ACC112 (cell line): ENCODE measurements at regions not wholly inside any gene's neighbourhood (a gene's known extent, or its start where the extent isn't known, plus 50 kb on each side); places are given as distances from the start of the nearest gene placed in this dataset.

Source experiments
- H2AFZ ChIP-seq: fragments of 200-600 bp; sonication (generic); one replicate; pipeline ENCODE4 v1.6.0; 2017; ENCODE audit warnings: antibody characterized with exemption, low read length; ENCODE audit not compliant: unreplicated experiment
- H3K27ac ChIP-seq: fragments of 200-600 bp; sonication (generic); 2 replicates; pipeline ENCODE4 v1.5.1; 2014; ENCODE audit warnings: low read depth, mild to moderate bottlenecking, antibody characterized with exemption, low read length, moderate library complexity
- H3K27me3 ChIP-seq: fragments of 200-600 bp; sonication (generic); 2 replicates; pipeline ENCODE4 v1.6.1; 2014; ENCODE audit warnings: mild to moderate bottlenecking, antibody characterized with exemption, low read length, moderate library complexity, mixed read lengths; ENCODE audit not compliant: insufficient read depth
- H3K36me3 ChIP-seq: fragments of 200-600 bp; sonication (generic); 2 replicates; pipeline ENCODE4 v1.6.1; 2016; ENCODE audit warnings: mild to moderate bottlenecking, antibody characterized with exemption, low read length, moderate library complexity, mixed read lengths; ENCODE audit not compliant: insufficient read depth
- H3K4me1 ChIP-seq: fragments of 200-600 bp; sonication (generic); one replicate; pipeline ENCODE4 v1.6.1; 2016; ENCODE audit warnings: low read length, mixed read lengths; ENCODE audit not compliant: insufficient read depth, unreplicated experiment, control insufficient read depth
- H3K4me3 ChIP-seq: fragments of 200-600 bp; sonication (generic); 2 replicates; pipeline ENCODE4 v1.5.1; 2014; ENCODE audit warnings: mild to moderate bottlenecking, low read depth, low read length
- H3K79me2 ChIP-seq: fragments of 200-600 bp; sonication (generic); one replicate; pipeline ENCODE4 v1.6.0; 2016; ENCODE audit warnings: low read length; ENCODE audit not compliant: control insufficient read depth, unreplicated experiment, insufficient read depth

DNA sequence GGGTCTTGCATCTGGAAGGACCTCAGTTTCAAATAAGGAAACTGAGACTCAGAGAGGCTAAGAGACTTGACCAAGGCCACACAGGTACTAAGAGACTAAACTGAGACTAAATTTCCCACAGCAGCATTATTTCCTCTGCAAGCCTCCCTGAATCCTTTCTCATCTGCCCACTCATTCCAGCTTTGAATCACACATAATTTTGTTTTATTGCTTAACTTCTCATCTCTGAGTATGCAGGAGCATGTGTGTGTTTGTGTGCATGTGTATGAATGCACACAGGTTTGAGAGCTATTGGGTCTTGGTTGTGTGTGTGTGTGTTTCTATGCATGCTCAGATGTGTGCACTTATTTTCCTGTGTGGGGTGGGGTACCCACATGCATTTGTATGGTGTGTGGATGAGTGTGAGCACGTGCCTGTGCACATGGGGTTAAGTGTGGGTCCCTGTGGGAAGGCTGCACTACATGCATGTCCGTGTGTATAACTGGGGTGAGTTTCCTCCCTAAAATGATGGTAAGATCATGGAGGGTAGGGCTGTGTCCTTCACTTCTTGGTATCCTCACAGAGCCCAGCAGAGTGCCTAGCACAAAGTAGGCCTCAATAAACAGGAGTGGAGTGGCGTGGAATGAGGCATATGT lies 74.4 kb upstream of the ZC3H12A start:
- no peak overlapping the region for H2AFZ ChIP-seq
- H3K79me2 ChIP-seq, result no peaks in the 10 kb centered on the region
- no peak overlapping the region for H3K27ac ChIP-seq
- H3K27me3 ChIP-seq, result peaks cover 76% of the 10 kb centered on the region
- H3K36me3 ChIP-seq, result no peaks in the 10 kb centered on the region
- no peaks in the 10 kb centered on the region for H3K4me1 ChIP-seq
- H3K4me3 ChIP-seq, result no peak overlapping the region

DNA sequence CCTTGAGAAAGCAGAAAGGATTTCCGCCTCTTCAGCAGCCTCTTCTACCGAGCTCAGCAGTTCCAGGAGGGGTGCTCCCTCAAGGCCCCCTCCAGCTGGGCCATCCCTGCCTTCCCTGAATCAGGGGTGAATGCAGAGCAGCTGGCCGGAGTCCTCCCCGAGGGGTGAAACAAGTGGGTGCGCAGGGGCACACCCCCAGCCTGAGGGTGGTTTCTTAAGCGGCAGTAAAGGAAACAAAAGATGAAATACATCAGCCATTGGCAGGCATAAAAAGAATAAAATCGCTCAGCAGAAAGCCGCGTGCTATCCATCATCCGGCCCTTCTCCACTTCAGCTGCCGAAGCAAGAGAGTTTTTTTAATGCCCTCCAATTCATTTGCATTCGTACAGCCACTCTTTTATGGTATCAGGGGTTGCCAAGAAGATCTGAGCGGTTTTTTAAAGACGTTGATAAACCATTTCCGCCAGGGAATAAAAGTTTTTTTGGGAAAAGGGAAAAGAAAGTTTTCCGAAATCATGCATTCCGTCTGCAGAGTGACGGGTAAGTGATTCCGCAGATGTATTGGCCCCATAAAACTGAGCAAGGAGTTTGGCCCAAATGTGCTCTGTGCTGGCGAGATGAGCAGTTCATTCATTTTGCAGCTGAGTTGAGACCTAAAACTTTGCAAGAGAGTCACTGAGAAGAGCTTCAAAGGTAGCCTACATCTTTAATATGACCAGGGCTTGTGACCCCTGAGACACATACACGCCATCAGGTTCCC lies 73.7 kb upstream of the ZC3H12A start:
- H3K79me2 ChIP-seq, result no peaks in the 10 kb centered on the region
- H3K36me3 ChIP-seq, result no peaks in the 10 kb centered on the region
- no peak overlapping the region for H2AFZ ChIP-seq
- no peak overlapping the region for H3K27ac ChIP-seq
- no peak overlapping the region for H3K4me3 ChIP-seq
- no peaks in the 10 kb centered on the region for H3K4me1 ChIP-seq
- peaks cover 70% of the 10 kb centered on the region for H3K27me3 ChIP-seq

DNA sequence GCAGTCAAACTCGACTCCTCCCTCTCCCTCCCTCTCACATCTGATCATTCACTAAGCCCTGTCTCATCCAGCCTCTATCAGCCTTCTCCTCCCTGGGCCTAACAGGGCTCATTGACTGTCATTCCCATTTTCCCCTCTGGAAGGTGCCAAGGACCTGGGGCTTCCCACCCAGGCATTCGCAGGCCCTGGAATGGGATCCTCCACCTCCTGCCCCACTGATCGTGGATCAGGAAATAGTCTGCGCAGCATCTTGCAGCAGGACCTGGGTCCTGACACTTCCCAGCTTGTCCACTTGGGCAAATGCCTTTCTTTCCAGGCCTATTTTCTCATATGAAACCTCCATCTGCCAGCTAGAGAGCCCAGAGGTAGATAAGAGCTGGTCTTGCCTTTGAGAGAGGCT lies 71.2 kb upstream of the ZC3H12A start:
- H3K27me3 ChIP-seq, result peaks cover 53% of the 10 kb centered on the region

DNA sequence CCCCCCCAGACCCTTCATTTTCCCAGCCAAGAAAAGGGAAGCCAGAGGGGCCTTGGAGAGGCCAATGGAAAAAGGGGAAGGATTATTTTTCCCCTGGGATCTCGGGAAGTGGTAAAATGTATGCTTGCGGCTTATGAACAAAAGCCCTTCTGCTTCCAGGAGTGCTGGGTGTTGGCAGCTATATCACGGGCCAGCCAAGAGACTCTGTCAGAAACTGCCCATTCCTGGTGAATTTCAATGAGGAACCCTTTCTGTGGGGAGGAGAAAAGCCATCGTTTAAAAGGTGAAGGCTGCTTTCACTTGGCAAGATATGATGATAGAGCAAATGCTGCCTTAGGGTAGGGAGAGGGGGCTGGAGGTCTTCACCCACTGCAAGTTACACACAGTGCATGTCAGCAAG lies 69.7 kb upstream of the ZC3H12A start:
- no peaks in the 10 kb centered on the region for H3K36me3 ChIP-seq
- H3K79me2 ChIP-seq, result no peaks in the 10 kb centered on the region
- no peaks in the 10 kb centered on the region for H3K4me1 ChIP-seq
- H3K27ac ChIP-seq, result no peak overlapping the region
- peaks cover 48% of the 10 kb centered on the region for H3K27me3 ChIP-seq
- no peak overlapping the region for H2AFZ ChIP-seq
- H3K4me3 ChIP-seq, result no peak overlapping the region

More for the DNA sequence above, 71.2 kb upstream of the ZC3H12A start:
- no peaks in the 10 kb centered on the region for H3K79me2 ChIP-seq
- no peak overlapping the region for H3K27ac ChIP-seq
- H3K4me1 ChIP-seq, result no peaks in the 10 kb centered on the region
- no peak overlapping the region for H2AFZ ChIP-seq
- no peaks in the 10 kb centered on the region for H3K36me3 ChIP-seq
- H3K4me3 ChIP-seq, result no peak overlapping the region

DNA sequence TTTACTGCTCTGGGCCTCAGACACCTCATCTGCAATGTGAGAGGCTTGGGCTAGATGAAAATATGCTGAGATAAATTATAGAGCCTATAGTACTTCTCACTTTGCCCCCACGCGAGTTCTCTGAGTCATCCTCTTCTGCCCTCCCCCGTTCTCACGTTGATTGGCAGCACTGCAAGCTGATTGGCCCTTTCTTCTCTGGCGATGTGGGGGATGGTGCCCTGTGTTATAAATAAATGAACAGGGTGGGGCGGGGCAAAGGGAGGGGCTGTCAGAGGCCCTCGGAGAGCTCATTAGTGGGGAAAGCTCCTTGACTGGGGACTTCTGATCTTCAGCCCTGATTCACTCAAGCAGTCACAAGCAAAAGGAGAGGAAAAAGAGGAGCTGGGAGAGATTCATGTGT lies 64.3 kb upstream of the ZC3H12A start:
- Histone ChIP-seq H3K4me1 (no peaks in the 10 kb centered on the region), H3K27me3 (peaks cover 22% of the 10 kb centered on the region), H3K4me3 (no peak overlapping the region), H3K79me2 (no peaks in the 10 kb centered on the region), H3K36me3 (no peaks in the 10 kb centered on the region), H2AFZ (no peak overlapping the region), H3K27ac (no peak overlapping the region)

DNA sequence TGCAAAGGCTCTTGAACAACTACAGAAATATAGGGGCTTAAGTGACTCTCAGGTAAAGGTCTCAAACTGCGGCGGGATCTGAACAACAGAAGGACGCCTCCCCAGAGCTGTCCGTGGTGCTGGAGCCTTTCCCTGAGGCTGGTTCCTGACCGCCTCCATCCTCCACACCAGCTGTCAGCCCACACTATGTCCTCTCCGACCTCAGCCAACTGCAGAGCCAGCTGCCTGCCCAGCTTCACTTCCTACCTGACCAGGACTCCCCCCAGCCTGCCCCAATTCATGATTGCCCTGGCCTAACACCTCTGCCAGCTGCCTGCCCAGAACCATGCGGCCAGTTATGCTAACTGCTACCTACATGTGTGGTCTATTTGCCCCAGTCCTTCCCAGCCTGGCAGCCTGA lies 63.6 kb upstream of the ZC3H12A start:
- H3K4me1 ChIP-seq, result no peaks in the 10 kb centered on the region
- no peaks in the 10 kb centered on the region for H3K36me3 ChIP-seq
- no peak overlapping the region for H2AFZ ChIP-seq
- H3K4me3 ChIP-seq, result no peak overlapping the region
- peaks cover 30% of the 10 kb centered on the region for H3K27me3 ChIP-seq
- H3K79me2 ChIP-seq, result no peaks in the 10 kb centered on the region
- H3K27ac ChIP-seq, result no peak overlapping the region

DNA sequence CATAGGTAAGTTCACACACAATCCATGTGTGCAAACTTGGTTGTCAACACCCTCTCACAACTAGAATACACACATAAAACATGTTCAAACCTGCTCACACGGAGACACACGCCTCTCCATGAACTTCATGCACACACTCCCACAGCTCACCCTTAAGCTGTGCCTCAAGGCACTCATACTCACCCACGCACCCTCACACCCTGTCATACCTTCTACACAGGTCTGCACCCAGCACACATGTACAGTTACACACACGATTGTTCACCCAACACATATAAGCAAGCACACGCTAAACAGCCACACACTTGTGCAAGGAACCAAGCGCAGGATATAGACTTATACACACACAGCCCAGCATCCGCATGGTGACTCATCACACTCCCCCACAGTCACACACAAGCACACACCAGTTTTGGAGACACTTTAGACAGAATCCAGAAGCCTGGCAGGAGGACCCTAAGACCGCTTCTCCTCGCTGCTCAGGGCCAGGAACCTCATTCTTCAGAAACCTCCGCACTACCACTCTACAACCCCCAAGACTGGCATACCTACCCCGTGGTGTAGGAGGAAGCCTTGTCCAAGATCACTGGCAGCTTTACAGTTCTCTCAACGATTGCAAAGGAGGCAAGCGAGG lies 58.7 kb upstream of the ZC3H12A start:
- no peaks in the 10 kb centered on the region for H3K36me3 ChIP-seq
- peaks cover 40% of the 10 kb centered on the region for H3K27me3 ChIP-seq
- no peak overlapping the region for H2AFZ ChIP-seq
- no peak overlapping the region for H3K27ac ChIP-seq
- H3K4me1 ChIP-seq, result no peaks in the 10 kb centered on the region
- H3K79me2 ChIP-seq, result no peaks in the 10 kb centered on the region
- H3K4me3 ChIP-seq, result no peak overlapping the region

DNA sequence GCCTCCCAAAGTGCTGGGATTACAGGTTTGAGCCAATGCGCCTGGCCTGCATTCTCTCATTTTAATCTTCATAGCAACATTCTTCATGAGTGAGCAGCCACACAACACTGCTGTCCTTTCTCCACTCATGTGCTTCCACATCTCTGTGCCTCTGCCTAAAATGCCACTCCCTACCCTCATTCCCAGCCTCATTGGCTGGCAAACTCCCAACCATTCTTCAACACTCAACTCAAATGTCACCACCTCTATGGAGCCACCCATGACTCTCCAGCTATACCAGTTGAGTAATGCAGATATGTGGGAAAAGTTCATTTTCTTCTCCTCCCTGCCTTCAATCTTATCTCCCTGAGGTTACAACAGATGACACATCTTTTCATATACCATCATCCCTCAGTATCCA lies 53.9 kb upstream of the ZC3H12A start:
- H3K27me3 ChIP-seq, result peaks cover 38% of the 10 kb centered on the region
- no peak overlapping the region for H2AFZ ChIP-seq
- no peaks in the 10 kb centered on the region for H3K4me1 ChIP-seq
- H3K36me3 ChIP-seq, result no peaks in the 10 kb centered on the region
- no peak overlapping the region for H3K27ac ChIP-seq
- no peaks in the 10 kb centered on the region for H3K79me2 ChIP-seq
- H3K4me3 ChIP-seq, result no peak overlapping the region

DNA sequence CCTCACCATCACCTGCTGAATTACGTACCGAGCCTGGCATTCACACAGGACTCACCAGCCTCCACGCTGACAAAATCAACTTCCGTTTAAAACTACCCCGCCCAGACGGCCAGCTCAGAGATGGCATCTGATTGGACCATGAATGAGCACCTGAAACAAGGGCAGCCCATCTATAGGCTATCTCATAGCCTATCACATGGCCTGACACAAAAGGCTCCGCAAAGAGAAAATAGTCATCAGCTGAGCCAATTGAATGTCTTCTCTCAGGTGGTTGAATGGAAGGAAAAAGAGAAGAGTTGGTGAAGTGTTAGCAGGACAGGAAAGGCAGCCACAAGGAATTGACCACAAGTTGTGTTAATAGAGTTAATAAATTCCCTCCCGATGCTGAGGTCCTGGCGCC lies 50.6 kb upstream of the ZC3H12A start:
- H3K27ac ChIP-seq, result no peak overlapping the region
- H3K79me2 ChIP-seq, result no peaks in the 10 kb centered on the region
- H3K4me1 ChIP-seq, result no peaks in the 10 kb centered on the region
- H2AFZ ChIP-seq, result no peak overlapping the region
- peaks cover 34% of the 10 kb centered on the region for H3K27me3 ChIP-seq
- no peak overlapping the region for H3K4me3 ChIP-seq
- H3K36me3 ChIP-seq, result no peaks in the 10 kb centered on the region

DNA sequence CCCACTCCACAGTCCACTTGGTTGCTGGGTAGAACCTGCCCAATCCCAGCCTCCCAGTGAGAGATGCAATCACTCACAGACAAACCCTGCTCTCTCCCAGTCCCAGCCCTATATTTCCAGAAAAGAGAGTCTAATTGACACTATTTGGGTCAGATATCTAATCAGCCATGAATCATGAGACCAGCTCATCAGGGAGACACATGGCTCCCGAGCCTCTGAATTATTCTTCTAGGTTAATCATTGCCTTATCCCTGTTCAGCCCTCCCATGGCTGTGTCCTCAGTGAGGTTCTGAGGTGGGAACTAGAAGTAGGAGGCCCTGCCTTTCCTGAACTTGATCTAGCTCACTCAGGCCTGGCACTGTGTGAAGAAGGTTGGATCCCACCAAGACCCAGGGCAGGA lies 49.9 kb upstream of the ZC3H12A start:
- Histone ChIP-seq H3K27me3 (peaks cover 32% of the 10 kb centered on the region), H3K79me2 (no peaks in the 10 kb centered on the region), H3K4me1 (no peaks in the 10 kb centered on the region), H2AFZ (no peak overlapping the region), H3K27ac (no peak overlapping the region), H3K36me3 (no peaks in the 10 kb centered on the region), H3K4me3 (no peak overlapping the region)
